ENCODE measurements at regions not wholly inside any gene's neighbourhood (a gene's known extent, or its start where the extent isn't known, plus 50 kb on each side); places are given as distances from the start of the nearest gene placed in this dataset.

GRCh38 chr2:82674652-82675051 lies 1784.4 kb downstream of the SUCLG1 start:
- Histone ChIP-seq H4K20me1 (ENCODE audit: control insufficient read depth, extremely low read depth, insufficient read depth, low read length) (no peaks in the 10 kb centered on the region), H3K36me3 (ENCODE audit: control insufficient read depth in 2 of 2, extremely low read depth in 1 of 2, insufficient read depth in 2 of 2, low read length in 2 of 2) (no peaks in the 10 kb centered on the region), H2AFZ (ENCODE audit: control insufficient read depth, low read length) (no peak overlapping the region), H3K4me1 (ENCODE audit: control insufficient read depth, extremely low read depth, insufficient read depth, low read length) (no peaks in the 10 kb centered on the region), H3K9me3 (ENCODE audit: control insufficient read depth, low read depth, low read length) (no peaks in the 10 kb centered on the region), H3K9me1 (ENCODE audit: control insufficient read depth, extremely low read depth, insufficient read depth, low read length) (no peaks in the 10 kb centered on the region), H3K4me3 (ENCODE audit: control insufficient read depth in 2 of 3, extremely low read depth in 1 of 3, insufficient read depth in 2 of 3, low read depth in 1 of 3, low read length in 3 of 3) (no peak overlapping the region), H3K27ac (ENCODE audit: control insufficient read depth, insufficient read depth, low read length) (no peak overlapping the region), H3K9ac (ENCODE audit: control insufficient read depth, extremely low read depth, insufficient read depth, low read length) (no peak overlapping the region), H3K4me2 (ENCODE audit: control insufficient read depth, extremely low read depth, insufficient read depth, low read depth, low read length) (no peak overlapping the region), H3K79me2 (ENCODE audit: control insufficient read depth, insufficient read depth, low read length) (no peaks in the 10 kb centered on the region), H3K27me3 (ENCODE audit: control insufficient read depth, extremely low read depth, insufficient read depth, low read length) (no peaks in the 10 kb centered on the region)
- dilution Hi-C loops (cut with MboI; ENCODE audit: extremely low pct_ligation_motif_present, low sequenced_read_pairs): no loop called here
- no peak for TF ChIP-seq EZH2 (IDR thresholded peaks at IDR 0.05; ENCODE audit: low read length)
- no peak for TF ChIP-seq CTCF (optimal IDR thresholded peaks at IDR 0.05 in 1 of 3, IDR thresholded peaks at IDR 0.05 in 1 of 3, conservative IDR thresholded peaks at IDR 0.05 in 1 of 3; ENCODE audit: extremely low read depth in 1 of 3, insufficient read depth in 2 of 3, low read length in 3 of 3)
- DNase-seq (ENCODE audit: low read depth, low spot score): no peak
- no peak for FAIRE-seq

DNA sequence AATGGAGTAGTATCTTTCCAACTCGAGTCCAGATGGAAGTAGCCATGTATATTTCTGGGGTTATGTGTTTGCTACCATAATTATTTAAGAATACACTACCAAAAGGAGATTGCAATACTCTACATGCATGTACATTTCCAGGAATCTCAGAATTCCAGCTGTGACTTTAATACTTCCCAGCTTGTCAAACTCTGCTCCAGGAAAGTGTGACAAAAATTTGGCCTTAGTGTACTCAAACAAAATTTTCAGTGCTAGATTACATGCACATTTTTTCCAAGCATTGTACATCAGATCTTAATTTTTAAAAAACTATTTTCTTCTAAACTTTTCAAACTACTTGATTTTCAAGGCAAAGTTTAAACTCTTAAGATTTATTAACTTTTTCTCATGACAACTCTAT lies 1791.6 kb downstream of the SUCLG1 start:
- FAIRE-seq: no peak

More for the DNA sequence above, 1791.6 kb downstream of the SUCLG1 start:
- no peak overlapping the region for H3K4me3 ChIP-seq (ENCODE audit: control insufficient read depth in 2 of 3, extremely low read depth in 1 of 3, insufficient read depth in 2 of 3, low read depth in 1 of 3, low read length in 3 of 3)
- no peak overlapping the region for H3K9ac ChIP-seq (ENCODE audit: control insufficient read depth, extremely low read depth, insufficient read depth, low read length)
- no peaks in the 10 kb centered on the region for H4K20me1 ChIP-seq (ENCODE audit: control insufficient read depth, extremely low read depth, insufficient read depth, low read length)
- no peaks in the 10 kb centered on the region for H3K9me3 ChIP-seq (ENCODE audit: control insufficient read depth, low read depth, low read length)
- no peaks in the 10 kb centered on the region for H3K36me3 ChIP-seq (ENCODE audit: control insufficient read depth in 2 of 2, extremely low read depth in 1 of 2, insufficient read depth in 2 of 2, low read length in 2 of 2)
- dilution Hi-C loops (cut with MboI; ENCODE audit: extremely low pct_ligation_motif_present, low sequenced_read_pairs): no loop called here
- no peak overlapping the region for H2AFZ ChIP-seq (ENCODE audit: control insufficient read depth, low read length)
- no peaks in the 10 kb centered on the region for H3K27me3 ChIP-seq (ENCODE audit: control insufficient read depth, extremely low read depth, insufficient read depth, low read length)
- H3K4me2 ChIP-seq (ENCODE audit: control insufficient read depth, extremely low read depth, insufficient read depth, low read depth, low read length): no peak overlapping the region
- H3K27ac ChIP-seq (ENCODE audit: control insufficient read depth, insufficient read depth, low read length): no peak overlapping the region
- DNase-seq (ENCODE audit: low read depth, low spot score): no peak
- H3K4me1 ChIP-seq (ENCODE audit: control insufficient read depth, extremely low read depth, insufficient read depth, low read length): no peaks in the 10 kb centered on the region
- TF ChIP-seq CTCF (optimal IDR thresholded peaks at IDR 0.05 in 1 of 3, IDR thresholded peaks at IDR 0.05 in 1 of 3, conservative IDR thresholded peaks at IDR 0.05 in 1 of 3; ENCODE audit: extremely low read depth in 1 of 3, insufficient read depth in 2 of 3, low read length in 3 of 3): no peak
- TF ChIP-seq EZH2 (IDR thresholded peaks at IDR 0.05; ENCODE audit: low read length): no peak
- no peaks in the 10 kb centered on the region for H3K79me2 ChIP-seq (ENCODE audit: control insufficient read depth, insufficient read depth, low read length)
- no peaks in the 10 kb centered on the region for H3K9me1 ChIP-seq (ENCODE audit: control insufficient read depth, extremely low read depth, insufficient read depth, low read length)
